HUES48 (cell line): ENCODE measurements at regions not wholly inside any gene's neighbourhood (a gene's known extent, or its start where the extent isn't known, plus 50 kb on each side); places are given as distances from the start of the nearest gene placed in this dataset.

ENCODE experiments used
- H3K27ac ChIP-seq: one replicate; pipeline ENCODE4 v1.7.0; 2013; ENCODE audit warnings: low read depth, low read length, inconsistent platforms
- H3K27me3 ChIP-seq: 2 replicates; pipeline ENCODE4 v1.6.1; 2013; ENCODE audit warnings: mild to moderate bottlenecking, low read length; ENCODE audit not compliant: control insufficient read depth, insufficient read depth
- H3K36me3 ChIP-seq: 2 replicates; pipeline ENCODE4 v1.6.1; 2013; ENCODE audit warnings: low read length; ENCODE audit not compliant: control insufficient read depth, insufficient read depth
- H3K4me1 ChIP-seq: 2 replicates; pipeline ENCODE4 v1.6.1; 2013; ENCODE audit warnings: mild to moderate bottlenecking, low read length; ENCODE audit not compliant: control insufficient read depth, insufficient read depth
- H3K4me3 ChIP-seq: 2 replicates; pipeline ENCODE4 v1.5.1; 2013; ENCODE audit warnings: mild to moderate bottlenecking, low read depth, low read length
- H3K9ac ChIP-seq: 2 replicates; pipeline ENCODE4 v1.6.1; 2013; ENCODE audit warnings: mild to moderate bottlenecking, low read depth, low read length, moderate library complexity
- H3K9me3 ChIP-seq: 2 replicates; pipeline ENCODE4 v1.6.1; 2013; ENCODE audit warnings: low read length; ENCODE audit not compliant: control insufficient read depth, insufficient read depth

DNA sequence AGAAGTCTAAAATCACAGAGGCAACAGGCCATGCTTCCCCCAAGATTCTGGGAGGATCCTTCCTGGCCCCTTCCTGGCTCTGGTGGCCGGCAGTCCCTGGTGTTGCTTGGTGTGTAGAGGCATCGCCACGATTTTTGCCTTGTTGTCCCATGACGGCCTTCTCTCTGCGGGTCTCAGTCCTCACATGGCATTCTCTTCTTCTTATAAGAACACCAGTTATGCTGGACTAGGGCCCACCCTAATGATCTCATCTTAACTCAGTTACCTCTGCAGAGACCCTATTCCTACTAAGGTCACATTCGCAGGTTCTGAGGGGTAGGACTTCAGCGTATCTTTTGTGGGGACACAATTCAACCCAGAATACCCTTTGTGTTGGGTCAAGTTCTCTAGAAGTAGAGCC lies 168.0 kb downstream of the LINC00237 start:
- H3K9ac ChIP-seq = no peak overlapping the region
- H3K4me3 ChIP-seq = no peak overlapping the region
- no peaks in the 10 kb centered on the region for H3K9me3 ChIP-seq
- no peaks in the 10 kb centered on the region for H3K36me3 ChIP-seq
- H3K27ac ChIP-seq = no peak overlapping the region
- no peaks in the 10 kb centered on the region for H3K4me1 ChIP-seq
- no peaks in the 10 kb centered on the region for H3K27me3 ChIP-seq

DNA sequence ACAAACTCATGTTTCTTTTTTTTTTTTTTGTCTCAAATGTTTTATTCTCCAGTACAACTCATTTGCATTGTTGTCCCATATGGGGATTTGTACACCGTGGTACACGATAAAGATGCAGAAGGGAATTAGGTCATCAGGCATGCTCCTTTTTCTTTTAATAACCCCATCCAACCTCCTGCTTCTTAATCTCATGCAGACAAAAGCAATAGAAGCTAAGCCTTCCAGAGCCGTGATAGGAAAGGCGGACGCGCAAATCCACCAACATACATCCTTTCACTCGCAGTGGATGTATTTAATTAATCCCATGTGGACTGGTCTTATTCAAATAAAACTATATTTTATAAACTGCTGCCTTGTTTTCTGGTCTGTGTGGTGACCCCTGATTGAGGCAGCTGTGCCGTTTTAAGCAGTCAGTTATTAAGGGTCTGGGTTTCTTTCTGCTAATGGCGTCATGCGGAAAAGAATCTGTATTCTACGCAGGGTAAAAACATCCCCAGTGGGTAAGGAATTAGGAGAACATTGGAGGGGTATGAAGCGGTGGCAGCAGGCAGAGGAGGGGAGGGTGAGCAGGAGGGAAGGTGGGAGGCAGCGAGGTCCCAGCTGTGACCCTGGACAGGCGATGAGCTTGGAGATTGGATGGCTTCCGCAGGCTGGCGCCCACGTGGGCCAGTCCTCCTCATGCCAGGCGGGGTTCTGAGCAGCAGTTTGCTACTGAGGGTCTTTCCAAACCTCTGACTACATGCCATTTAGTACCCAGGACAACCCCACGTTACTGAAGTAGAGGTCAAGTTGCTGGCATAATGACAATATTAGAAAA lies 172.8 kb downstream of the LINC00237 start:
- no peaks in the 10 kb centered on the region for H3K36me3 ChIP-seq

DNA sequence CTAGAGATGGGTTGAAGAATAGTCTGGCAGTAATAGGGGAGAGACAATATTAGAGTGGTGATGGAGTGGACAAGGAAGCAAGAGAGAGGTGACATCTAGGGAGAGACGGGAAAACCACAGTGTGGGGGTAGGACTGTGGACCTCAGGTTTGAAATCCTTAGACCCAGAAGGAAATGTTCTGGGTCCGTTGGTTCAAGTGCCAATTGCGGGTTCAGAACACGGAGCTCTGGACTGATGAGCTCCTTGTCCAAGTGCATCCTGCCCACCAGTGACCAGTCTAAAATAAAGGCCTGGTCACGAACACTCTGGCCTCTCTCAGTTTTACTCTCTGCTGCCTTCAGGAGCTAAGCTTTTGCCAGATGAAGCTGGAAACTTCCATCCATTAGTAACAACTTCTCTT lies 174.0 kb downstream of the LINC00237 start:
- Histone ChIP-seq H3K36me3 (no peaks in the 10 kb centered on the region), H3K27ac (no peak overlapping the region), H3K9me3 (no peaks in the 10 kb centered on the region), H3K9ac (no peak overlapping the region), H3K27me3 (no peaks in the 10 kb centered on the region), H3K4me1 (no peaks in the 10 kb centered on the region), H3K4me3 (no peak overlapping the region)

More for the DNA sequence above, 172.8 kb downstream of the LINC00237 start:
- no peak overlapping the region for H3K4me3 ChIP-seq
- H3K9me3 ChIP-seq = no peaks in the 10 kb centered on the region
- H3K27ac ChIP-seq = no peak overlapping the region
- no peak overlapping the region for H3K9ac ChIP-seq
- H3K4me1 ChIP-seq = no peaks in the 10 kb centered on the region
- H3K27me3 ChIP-seq = no peaks in the 10 kb centered on the region

DNA sequence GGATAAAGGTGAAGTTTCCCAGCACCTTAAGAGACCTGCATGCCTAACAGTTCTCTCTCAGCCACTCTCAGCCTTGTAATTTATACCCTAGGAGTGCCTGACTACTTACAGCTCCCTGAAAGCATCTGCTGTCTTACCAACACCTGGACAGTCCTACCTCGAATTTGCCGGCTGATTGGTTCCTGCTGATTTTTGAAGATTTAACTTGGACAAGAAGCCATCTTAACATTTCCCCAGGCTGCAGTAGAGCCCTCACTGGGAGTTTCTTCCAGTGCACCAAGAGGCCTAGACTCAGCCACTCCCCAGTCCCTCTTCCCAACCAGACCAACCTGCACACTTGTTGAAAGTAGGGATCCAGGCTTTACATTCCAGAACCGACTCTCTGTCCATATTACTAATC lies 174.5 kb downstream of the LINC00237 start:
- Histone ChIP-seq H3K4me3 (no peak overlapping the region), H3K9me3 (no peaks in the 10 kb centered on the region), H3K36me3 (no peaks in the 10 kb centered on the region), H3K4me1 (no peaks in the 10 kb centered on the region), H3K27ac (no peak overlapping the region), H3K27me3 (no peaks in the 10 kb centered on the region), H3K9ac (no peak overlapping the region)

- Histone ChIP-seq H3K9me3 (no peaks in the 10 kb centered on the region), H3K4me1 (no peaks in the 10 kb centered on the region), H3K4me3 (no peak overlapping the region), H3K9ac (no peak overlapping the region), H3K36me3 (no peaks in the 10 kb centered on the region), H3K27ac (no peak overlapping the region), H3K27me3 (no peaks in the 10 kb centered on the region)
These were observed 175.1 kb downstream of the LINC00237 start for GRCh38 chr20:20931024-20931423.

DNA sequence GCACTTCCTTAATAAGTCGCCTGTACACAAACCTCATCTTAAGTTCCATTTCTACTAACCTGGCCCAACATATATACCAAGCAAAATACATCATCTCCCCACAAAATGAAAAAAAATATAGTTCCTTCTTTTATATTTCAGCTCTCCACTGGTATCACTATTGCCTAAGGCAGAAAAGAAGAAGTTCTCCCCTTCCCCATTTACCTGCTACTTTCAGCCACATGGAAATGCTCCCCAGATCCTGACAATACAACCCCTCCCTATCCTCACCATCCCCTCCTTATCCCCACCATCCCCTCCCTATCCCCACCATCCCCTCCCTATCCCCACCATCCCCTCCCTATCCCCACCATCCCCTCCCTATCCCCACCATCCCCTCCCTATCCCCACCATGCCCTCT lies 175.7 kb downstream of the LINC00237 start:
- Histone ChIP-seq H3K9ac (no peak overlapping the region), H3K9me3 (no peaks in the 10 kb centered on the region), H3K4me3 (no peak overlapping the region), H3K27ac (no peak overlapping the region), H3K27me3 (no peaks in the 10 kb centered on the region), H3K4me1 (no peaks in the 10 kb centered on the region), H3K36me3 (no peaks in the 10 kb centered on the region)

GRCh38 chr20:20929341-20929740 lies 176.8 kb downstream of the LINC00237 start:
- H3K27me3 ChIP-seq = no peaks in the 10 kb centered on the region

GRCh38 chr20:20926222-20926905 lies 179.8 kb downstream of the LINC00237 start:
- no peaks in the 10 kb centered on the region for H3K9me3 ChIP-seq
- no peaks in the 10 kb centered on the region for H3K4me1 ChIP-seq
- H3K4me3 ChIP-seq = no peak overlapping the region
- H3K27ac ChIP-seq = no peak overlapping the region
- no peak overlapping the region for H3K9ac ChIP-seq
- H3K36me3 ChIP-seq = no peaks in the 10 kb centered on the region
- no peaks in the 10 kb centered on the region for H3K27me3 ChIP-seq

More at GRCh38 chr20:20929341-20929740, 176.8 kb downstream of the LINC00237 start:
- no peaks in the 10 kb centered on the region for H3K9me3 ChIP-seq
- no peak overlapping the region for H3K27ac ChIP-seq
- no peaks in the 10 kb centered on the region for H3K36me3 ChIP-seq
- H3K4me1 ChIP-seq = no peaks in the 10 kb centered on the region
- H3K9ac ChIP-seq = no peak overlapping the region
- no peak overlapping the region for H3K4me3 ChIP-seq

DNA sequence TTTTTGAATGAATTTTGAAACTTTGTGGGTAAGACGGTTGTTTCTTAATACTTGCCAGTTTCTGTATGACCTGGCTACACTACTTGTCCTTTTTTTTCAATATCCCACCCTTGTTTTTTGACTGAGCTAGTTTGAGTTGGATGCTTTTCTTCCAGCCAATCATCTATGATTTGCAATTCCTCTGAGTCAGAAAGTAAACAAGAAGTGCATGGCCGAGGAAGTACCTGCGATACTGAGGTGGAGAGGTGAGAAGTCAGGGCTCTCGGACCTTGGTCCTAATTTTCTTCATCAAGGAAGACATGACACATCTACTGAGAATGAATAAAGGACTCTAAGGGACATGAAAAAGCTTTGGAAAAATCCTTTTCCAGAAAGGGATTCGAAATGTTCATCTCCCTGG lies 185.7 kb downstream of the LINC00237 start:
- Histone ChIP-seq H3K9ac (no peak overlapping the region), H3K4me1 (no peaks in the 10 kb centered on the region), H3K4me3 (no peak overlapping the region), H3K9me3 (no peaks in the 10 kb centered on the region), H3K27me3 (no peaks in the 10 kb centered on the region), H3K36me3 (no peaks in the 10 kb centered on the region), H3K27ac (no peak overlapping the region)

- no peaks in the 10 kb centered on the region for H3K27me3 ChIP-seq
- no peaks in the 10 kb centered on the region for H3K4me1 ChIP-seq
- H3K27ac ChIP-seq = no peak overlapping the region
- H3K9me3 ChIP-seq = no peaks in the 10 kb centered on the region
- H3K4me3 ChIP-seq = no peak overlapping the region
- no peaks in the 10 kb centered on the region for H3K36me3 ChIP-seq
- H3K9ac ChIP-seq = no peak overlapping the region
These were observed 190.3 kb downstream of the LINC00237 start for GRCh38 chr20:20915844-20916243.

DNA sequence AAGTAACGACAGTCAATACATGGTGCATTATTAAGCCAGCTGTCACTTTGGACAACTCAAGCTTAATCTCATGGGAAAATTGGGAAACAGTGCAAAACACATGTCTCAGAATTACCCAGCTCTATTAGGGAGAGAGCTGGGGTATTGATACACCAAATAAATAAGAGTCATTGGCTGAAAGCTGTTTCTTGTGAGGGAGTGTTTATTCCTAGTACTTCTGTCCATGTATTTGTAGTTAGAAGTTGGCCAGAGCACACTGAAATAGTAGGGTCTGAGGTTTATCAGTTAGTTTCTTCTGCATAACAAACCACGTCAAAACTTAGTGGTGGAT lies 192.0 kb upstream of the RALGAPA2 start:
- no peak overlapping the region for H3K9ac ChIP-seq
- H3K27me3 ChIP-seq = no peaks in the 10 kb centered on the region
- 0 out of 2 replicates have a peak, but pooled peaks cover 3% of the 10 kb centered on the region for H3K9me3 ChIP-seq
- H3K4me3 ChIP-seq = no peak overlapping the region
- H3K36me3 ChIP-seq = no peaks in the 10 kb centered on the region
- H3K27ac ChIP-seq = no peak overlapping the region
- no peaks in the 10 kb centered on the region for H3K4me1 ChIP-seq
